Muscle of arm (tissue), 1 donor: ENCODE measurements at regions not wholly inside any gene's neighbourhood (a gene's known extent, or its start where the extent isn't known, plus 50 kb on each side); places are given as distances from the start of the nearest gene placed in this dataset.
"Not testable (repeated sequence)": the region's sequence is repeated elsewhere in the genome, so short reads cannot be mapped to it uniquely, and the experiment has no call there.

Source experiments
- DNase-seq: peaks from one replicate; pipeline ENCODE4 v3.0.0-alpha.2; 2013

- not testable (repeated sequence) for DNase-seq
Observed at GRCh38 chr15:98088307-98088945, 127.9 kb downstream of the ARRDC4 start.

GRCh38 chr15:98089352-98089751, 128.8 kb downstream of the ARRDC4 start:
- not testable (repeated sequence) for DNase-seq

- not testable (repeated sequence) for DNase-seq
Observed at GRCh38 chr15:98097986-98098385, 137.5 kb downstream of the ARRDC4 start.

- not testable (repeated sequence) for DNase-seq
Observed at GRCh38 chr15:98100606-98101005, 140.1 kb downstream of the ARRDC4 start.

- no peak for DNase-seq
Observed at GRCh38 chr15:98103570-98103969, 143.1 kb downstream of the ARRDC4 start.

GRCh38 chr15:98104386-98105151, 144.1 kb downstream of the ARRDC4 start:
- not testable (repeated sequence) for DNase-seq

- not testable (repeated sequence) for DNase-seq
Observed at GRCh38 chr15:98106615-98107194, 146.2 kb downstream of the ARRDC4 start.

- DNase-seq: no peak
Observed at GRCh38 chr15:98111806-98112205, 151.3 kb downstream of the ARRDC4 start.

GRCh38 chr15:98113327-98113726, 152.8 kb downstream of the ARRDC4 start:
- DNase-seq: no peak

GRCh38 chr15:98120561-98120960, 160.1 kb downstream of the ARRDC4 start:
- no peak for DNase-seq

GRCh38 chr15:98121536-98121935, 161.0 kb downstream of the ARRDC4 start:
- no peak for DNase-seq

- DNase-seq: no peak
Observed at GRCh38 chr15:98121957-98122356, 161.5 kb downstream of the ARRDC4 start.

GRCh38 chr15:98123297-98123696, 162.8 kb downstream of the ARRDC4 start:
- no peak for DNase-seq

- DNase-seq: no peak
Observed at GRCh38 chr15:98123834-98124233, 163.3 kb downstream of the ARRDC4 start.

- DNase-seq: no peak
Observed at GRCh38 chr15:98124581-98124980, 164.1 kb downstream of the ARRDC4 start.

- DNase-seq: no peak
Observed at GRCh38 chr15:98126326-98127085, 166.0 kb downstream of the ARRDC4 start.

GRCh38 chr15:98127586-98127985, 167.1 kb downstream of the ARRDC4 start:
- DNase-seq: no peak

GRCh38 chr15:98131924-98132323, 171.4 kb downstream of the ARRDC4 start:
- DNase-seq: no peak

GRCh38 chr15:98134905-98135304, 174.4 kb downstream of the ARRDC4 start:
- DNase-seq: no peak

GRCh38 chr15:98138910-98139309, 178.4 kb downstream of the ARRDC4 start:
- no peak for DNase-seq

- DNase-seq: no peak
Observed at GRCh38 chr15:98139337-98139736, 178.8 kb downstream of the ARRDC4 start.

GRCh38 chr15:98142572-98142971, 182.1 kb downstream of the ARRDC4 start:
- DNase-seq: no peak
